GM21737 (cell line): ENCODE measurements at regions not wholly inside any gene's neighbourhood (a gene's known extent, or its start where the extent isn't known, plus 50 kb on each side); places are given as distances from the start of the nearest gene placed in this dataset.

Source experiments
- ATAC-seq: cut with Tn5 transposase; IDR thresholded peaks from one replicate; pipeline ENCODE4 v1.9.1; 2021; ENCODE audit warnings: mild to moderate bottlenecking, moderate library complexity; ENCODE audit not compliant: unreplicated experiment

GRCh38 chr9:18137815-18138214 lies 336.1 kb upstream of the ADAMTSL1 start:
- no peak for ATAC-seq

DNA sequence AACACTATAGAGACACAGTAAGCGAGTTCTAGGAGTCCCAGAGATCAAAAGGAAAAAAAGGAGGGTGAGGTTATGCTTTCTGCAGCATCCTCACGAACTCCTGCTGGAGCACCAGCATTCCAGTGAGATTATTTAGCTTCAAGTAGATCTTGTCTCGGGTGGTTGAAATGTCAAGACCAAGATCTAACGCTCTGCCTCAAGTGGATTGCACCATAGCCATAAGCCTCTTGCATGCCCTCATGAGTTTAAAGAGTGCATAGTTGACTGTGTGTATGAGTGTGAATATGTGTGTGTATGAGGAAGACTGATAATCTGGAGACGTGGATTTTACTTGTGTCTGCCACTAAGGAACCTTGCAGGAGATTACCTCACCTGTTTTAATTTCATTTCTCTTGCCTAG lies 335.3 kb upstream of the ADAMTSL1 start:
- no peak for ATAC-seq

GRCh38 chr9:18141681-18142080 lies 332.3 kb upstream of the ADAMTSL1 start:
- no peak for ATAC-seq

GRCh38 chr9:18143073-18143745 lies 330.7 kb upstream of the ADAMTSL1 start:
- ATAC-seq: no peak

DNA sequence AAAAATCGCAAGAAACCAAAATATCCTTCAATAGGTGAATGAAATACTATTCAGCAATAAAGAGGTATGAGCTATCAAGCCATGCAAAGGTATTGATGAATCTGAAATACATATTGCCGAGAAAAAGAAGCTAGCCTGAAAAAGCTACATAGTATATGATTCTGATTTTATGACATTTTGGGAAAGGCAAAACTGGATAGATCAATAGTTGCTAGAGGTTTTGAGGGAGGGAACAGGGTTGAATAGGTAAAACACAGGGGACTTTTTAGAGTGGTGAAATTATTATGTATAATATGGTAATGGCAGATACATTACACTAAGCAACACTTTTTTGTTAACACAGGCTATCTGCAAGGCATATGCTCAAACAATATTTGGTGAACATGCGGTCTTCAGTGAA lies 327.6 kb upstream of the ADAMTSL1 start:
- ATAC-seq: no peak

GRCh38 chr9:18149471-18150011 lies 324.4 kb upstream of the ADAMTSL1 start:
- no peak for ATAC-seq

- ATAC-seq: no peak
Measured at GRCh38 chr9:18154661-18155060, 319.3 kb upstream of the ADAMTSL1 start.

- no peak for ATAC-seq
Measured at GRCh38 chr9:18159254-18159653, 314.7 kb upstream of the ADAMTSL1 start.

DNA sequence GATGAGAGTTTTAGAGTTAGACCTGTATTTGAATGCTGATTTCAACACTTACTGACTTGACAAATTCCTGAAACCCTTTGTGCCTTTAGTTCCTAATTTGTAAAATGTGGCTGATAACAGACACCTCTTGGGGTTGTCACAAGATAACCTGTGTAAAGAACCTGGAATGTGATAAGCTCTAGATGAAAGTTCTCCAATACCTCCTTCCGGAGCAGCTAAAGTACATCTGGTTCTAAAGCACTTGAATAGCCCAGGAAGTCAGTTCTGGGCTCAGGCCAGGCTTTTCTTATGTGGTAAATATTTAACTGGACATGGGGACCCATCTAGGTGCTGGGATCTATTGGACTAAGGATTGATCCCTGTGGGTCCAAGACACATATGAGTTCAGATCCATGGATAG lies 310.8 kb upstream of the ADAMTSL1 start:
- ATAC-seq: no peak

- ATAC-seq: no peak
Measured at GRCh38 chr9:18167733-18168132, 306.2 kb upstream of the ADAMTSL1 start.

GRCh38 chr9:18173923-18174322 lies 300.0 kb upstream of the ADAMTSL1 start:
- ATAC-seq: no peak

DNA sequence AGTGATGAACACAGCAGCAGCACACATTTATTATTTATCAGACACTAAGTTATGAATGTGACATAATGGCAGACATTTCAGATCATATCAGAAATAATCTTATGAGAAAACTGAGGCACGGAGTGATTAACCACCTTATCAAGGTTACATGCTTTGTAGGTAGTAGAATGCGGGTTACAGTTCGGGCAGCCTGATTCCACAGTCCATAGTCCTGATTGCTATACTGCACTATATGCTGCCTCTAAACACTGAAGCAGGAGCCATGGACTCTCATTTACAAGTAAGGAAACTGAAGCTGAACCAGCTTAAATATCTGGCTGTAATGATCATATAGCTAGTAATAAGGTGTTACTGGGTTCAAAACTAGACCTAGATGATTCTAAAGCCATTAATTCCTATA lies 291.3 kb upstream of the ADAMTSL1 start:
- ATAC-seq: no peak

DNA sequence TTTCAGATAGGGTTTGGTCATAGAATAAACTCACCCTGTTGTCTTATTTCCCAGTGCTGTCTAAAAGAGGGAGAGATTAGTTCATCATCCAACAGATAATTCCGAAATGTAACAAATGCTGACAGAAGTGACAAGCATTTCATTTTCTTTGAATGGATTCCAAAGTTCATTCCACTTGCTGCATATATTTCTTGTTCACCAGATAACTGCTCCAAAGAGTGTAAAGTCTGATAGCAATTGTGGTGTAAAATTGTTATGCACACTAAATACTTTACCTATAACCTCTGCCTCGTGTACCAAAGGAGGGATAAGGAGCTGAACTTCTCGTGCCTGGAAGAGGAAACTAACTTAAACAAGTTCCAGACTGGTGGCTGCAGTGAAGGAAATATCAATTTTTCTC lies 290.0 kb upstream of the ADAMTSL1 start:
- ATAC-seq: no peak

DNA sequence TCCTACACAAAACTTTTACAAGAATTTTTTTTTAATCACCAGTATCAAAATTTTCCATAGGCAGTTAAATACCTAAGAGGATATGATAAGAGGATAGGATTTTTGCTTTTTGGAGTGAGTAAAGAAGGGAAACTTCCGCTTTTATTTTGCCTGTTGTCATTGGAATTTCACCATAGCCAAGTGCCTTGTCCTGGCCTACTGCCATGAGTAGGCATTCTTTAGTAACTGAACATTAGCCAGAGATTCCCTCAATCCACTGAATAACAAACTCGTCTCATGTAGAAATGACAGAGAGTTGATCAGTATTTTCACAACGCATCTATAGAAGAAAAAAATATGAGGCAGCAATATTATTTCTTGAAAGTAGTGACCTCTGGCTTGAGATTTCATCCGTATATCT lies 289.6 kb upstream of the ADAMTSL1 start:
- no peak for ATAC-seq

DNA sequence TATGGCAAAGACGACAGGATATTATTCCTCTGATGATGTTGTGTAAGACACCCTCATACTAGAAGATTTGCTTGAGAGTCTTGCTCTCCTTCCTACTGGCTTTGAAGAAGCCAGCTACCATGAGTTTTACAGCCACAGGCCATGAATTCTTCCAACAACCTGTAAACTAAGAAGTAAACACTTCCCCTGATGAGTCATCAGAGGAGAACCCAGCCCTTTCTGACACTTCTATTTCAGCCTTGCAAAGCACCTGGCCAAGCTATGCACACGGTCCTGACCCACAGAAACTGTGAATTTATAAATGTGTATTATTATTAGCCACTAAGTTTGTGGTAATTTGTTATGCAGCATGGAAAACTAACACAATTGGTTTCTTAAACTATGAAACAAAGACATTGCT lies 288.8 kb upstream of the ADAMTSL1 start:
- no peak for ATAC-seq

DNA sequence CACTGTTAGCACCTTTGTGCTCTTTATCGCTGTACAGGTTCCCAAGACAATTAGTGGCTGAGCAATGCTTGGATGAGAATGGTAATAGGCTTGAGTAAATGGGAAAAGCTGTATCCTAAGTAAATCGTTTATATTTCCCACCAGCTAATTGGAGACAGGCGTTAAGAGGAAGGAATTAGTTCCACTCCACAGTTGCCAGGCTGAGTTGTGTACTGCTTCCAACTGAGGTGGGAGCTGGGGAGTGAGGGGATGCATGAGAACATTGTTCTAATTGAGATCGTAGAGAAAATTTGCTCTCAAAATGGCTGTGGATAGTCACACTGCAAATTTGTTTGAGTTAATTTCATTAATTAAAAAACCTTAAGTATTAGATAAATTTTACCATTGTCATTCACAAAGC lies 285.0 kb upstream of the ADAMTSL1 start:
- no peak for ATAC-seq

GRCh38 chr9:18189871-18190670 lies 283.9 kb upstream of the ADAMTSL1 start:
- no peak for ATAC-seq

GRCh38 chr9:18190671-18191374 lies 283.1 kb upstream of the ADAMTSL1 start:
- no peak for ATAC-seq

DNA sequence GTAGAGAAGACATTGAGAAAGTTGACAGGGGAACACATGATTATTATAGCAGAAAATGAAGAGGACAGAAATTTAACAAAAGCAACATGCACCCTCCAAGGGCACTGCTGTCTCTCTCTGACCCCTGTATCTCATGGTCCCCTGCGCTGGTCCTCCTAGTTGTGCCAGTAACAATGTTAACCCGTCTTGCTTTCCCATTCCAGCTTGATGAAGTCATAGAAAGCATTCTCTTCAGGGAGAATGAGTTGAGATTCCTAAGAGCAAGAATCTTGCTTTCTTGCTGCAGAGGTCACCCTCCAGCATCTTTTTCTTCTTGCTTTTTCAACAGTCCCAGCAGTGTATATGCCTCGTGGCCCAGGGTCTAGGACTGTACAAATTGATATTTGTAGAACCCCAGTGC lies 279.6 kb upstream of the ADAMTSL1 start:
- no peak for ATAC-seq

GRCh38 chr9:18195223-18195622 lies 278.7 kb upstream of the ADAMTSL1 start:
- no peak for ATAC-seq

DNA sequence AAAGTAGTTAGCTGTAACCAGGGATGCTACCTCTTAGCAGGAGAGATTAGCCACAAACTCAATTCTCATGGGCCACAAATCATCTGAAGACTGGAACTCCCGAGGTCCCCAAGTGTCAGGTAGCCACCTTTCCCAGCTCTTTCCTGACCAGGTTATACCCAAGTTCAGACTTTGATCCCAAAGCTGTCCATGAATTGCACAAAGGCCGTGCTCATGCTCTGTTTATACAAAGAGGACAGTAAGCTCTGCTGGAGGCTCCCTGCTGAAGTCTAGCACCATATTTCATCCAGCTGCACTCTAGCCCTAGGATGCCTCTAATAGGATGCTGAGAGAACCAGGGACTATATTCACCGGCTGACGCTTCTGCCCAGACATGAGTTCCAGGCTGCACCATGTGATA lies 271.0 kb upstream of the ADAMTSL1 start:
- ATAC-seq: no peak

GRCh38 chr9:18207735-18208134 lies 266.2 kb upstream of the ADAMTSL1 start:
- no peak for ATAC-seq
